Endothelial cell of umbilical vein (primary cell): ENCODE measurements at regions not wholly inside any gene's neighbourhood (a gene's known extent, or its start where the extent isn't known, plus 50 kb on each side); places are given as distances from the start of the nearest gene placed in this dataset.

ENCODE experiments used
- EZH2 ChIP-seq: IDR thresholded peaks from 2 replicates; pipeline ENCODE4 v1.6.1; 2012; ENCODE audit warnings: borderline replicate concordance, low read depth, mild to moderate bottlenecking, moderate library complexity, low read length, inconsistent platforms; ENCODE audit not compliant: severe bottlenecking
- POLR2A ChIP-seq: IDR thresholded peaks from 2 replicates; pipeline ENCODE4 v1.6.1; 2012; ENCODE audit warnings: low read depth, mild to moderate bottlenecking, control low read depth, low read length
- POLR2AphosphoS5 ChIP-seq: IDR thresholded peaks from 2 replicates; pipeline ENCODE4 v1.6.1; 2012; ENCODE audit warnings: low read depth, mild to moderate bottlenecking, control low read depth, low read length, moderate library complexity; ENCODE audit not compliant: insufficient read depth
- TF ChIP-seq, protein P1 (sequence below), 2 donors: IDR thresholded peaks; 1 replicate in 1 of 2; 2 replicates in 1 of 2; pipeline ENCODE4 v1.5.1; 2011; ENCODE audit warnings: low read length in 2 of 2, mild to moderate bottlenecking in 2 of 2, moderate library complexity in 2 of 2, control low read depth in 1 of 2, inconsistent platforms in 1 of 2, low read depth in 1 of 2; ENCODE audit not compliant: insufficient read depth in 1 of 2; ENCODE audit errors: extremely low read depth in 1 of 2
- TF ChIP-seq, protein P2 (sequence below): IDR thresholded peaks from 2 replicates; pipeline ENCODE4 v1.6.1; 2011; ENCODE audit not compliant: insufficient read depth, insufficient read length

DNA sequence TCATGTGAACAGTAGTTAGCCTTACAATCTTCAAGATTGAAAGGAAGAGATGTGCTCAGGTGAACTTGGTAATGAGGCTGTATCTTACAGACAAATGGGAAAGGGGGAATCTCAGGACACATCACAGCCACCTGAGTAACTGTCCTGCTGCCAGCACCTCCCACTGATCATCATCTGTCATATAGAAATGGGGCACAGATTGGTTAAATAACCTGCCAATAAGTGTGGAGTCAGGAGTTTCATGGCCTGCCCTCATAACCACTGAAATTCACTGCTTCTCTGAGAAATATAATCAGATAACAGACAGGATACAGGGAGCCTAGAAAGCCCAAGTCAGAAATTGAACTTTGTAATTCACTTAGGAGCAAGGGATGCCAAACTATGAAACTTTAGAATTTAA, 64.9 kb upstream of the TAS2R16 start:
- no peak for TF ChIP-seq POLR2AphosphoS5
- TF ChIP-seq POLR2A: no peak
- TF ChIP-seq, protein P1, sequence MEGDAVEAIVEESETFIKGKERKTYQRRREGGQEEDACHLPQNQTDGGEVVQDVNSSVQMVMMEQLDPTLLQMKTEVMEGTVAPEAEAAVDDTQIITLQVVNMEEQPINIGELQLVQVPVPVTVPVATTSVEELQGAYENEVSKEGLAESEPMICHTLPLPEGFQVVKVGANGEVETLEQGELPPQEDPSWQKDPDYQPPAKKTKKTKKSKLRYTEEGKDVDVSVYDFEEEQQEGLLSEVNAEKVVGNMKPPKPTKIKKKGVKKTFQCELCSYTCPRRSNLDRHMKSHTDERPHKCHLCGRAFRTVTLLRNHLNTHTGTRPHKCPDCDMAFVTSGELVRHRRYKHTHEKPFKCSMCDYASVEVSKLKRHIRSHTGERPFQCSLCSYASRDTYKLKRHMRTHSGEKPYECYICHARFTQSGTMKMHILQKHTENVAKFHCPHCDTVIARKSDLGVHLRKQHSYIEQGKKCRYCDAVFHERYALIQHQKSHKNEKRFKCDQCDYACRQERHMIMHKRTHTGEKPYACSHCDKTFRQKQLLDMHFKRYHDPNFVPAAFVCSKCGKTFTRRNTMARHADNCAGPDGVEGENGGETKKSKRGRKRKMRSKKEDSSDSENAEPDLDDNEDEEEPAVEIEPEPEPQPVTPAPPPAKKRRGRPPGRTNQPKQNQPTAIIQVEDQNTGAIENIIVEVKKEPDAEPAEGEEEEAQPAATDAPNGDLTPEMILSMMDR (IDR thresholded peaks at IDR 0.05; ENCODE audit: extremely low read depth in 1 of 2, insufficient read depth in 1 of 2, low read depth in 1 of 2, low read length in 2 of 2): no peak
- TF ChIP-seq EZH2: no peak
- TF ChIP-seq, protein P2, sequence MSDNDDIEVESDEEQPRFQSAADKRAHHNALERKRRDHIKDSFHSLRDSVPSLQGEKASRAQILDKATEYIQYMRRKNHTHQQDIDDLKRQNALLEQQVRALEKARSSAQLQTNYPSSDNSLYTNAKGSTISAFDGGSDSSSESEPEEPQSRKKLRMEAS: no peak
